CD14-positive monocyte (primary cell): ENCODE measurements at regions not wholly inside any gene's neighbourhood (a gene's known extent, or its start where the extent isn't known, plus 50 kb on each side); places are given as distances from the start of the nearest gene placed in this dataset.
"Not testable (repeated sequence)": the region's sequence is repeated elsewhere in the genome, so short reads cannot be mapped to it uniquely, and the experiment has no call there.

Experiments used
- DNase-seq, 3 donors: peaks; one replicate each; pipeline ENCODE4 v3.0.0-alpha.2; 2011 to 2022
- H2AFZ ChIP-seq: 2 replicates; pipeline ENCODE4 v1.6.0; 2012; ENCODE audit warnings: mild to moderate bottlenecking, low read depth, low read length, inconsistent platforms; ENCODE audit not compliant: insufficient read depth, poor library complexity, severe bottlenecking
- H3K27ac ChIP-seq, 2 donors: 1 replicate in 1 of 2; 2 replicates in 1 of 2; pipeline ENCODE4 v1.5.1; 2012 to 2013; ENCODE audit warnings: low read length in 2 of 2, control low read depth in 1 of 2, inconsistent platforms in 1 of 2, low read depth in 1 of 2, mild to moderate bottlenecking in 1 of 2
- H3K27me3 ChIP-seq, 2 donors: one replicate each; pipeline versions ENCODE4 v1.6.0 to v1.6.1; 2011 to 2013; ENCODE audit warnings: low read length in 2 of 2; ENCODE audit not compliant: control insufficient read depth in 2 of 2, insufficient read depth in 2 of 2
- H3K36me3 ChIP-seq, 2 donors: replicated peaks in 1 of 2; 1 replicate in 1 of 2; 2 replicates in 1 of 2; pipeline versions ENCODE4 v1.5.1 to v1.6.1; 2012 to 2013; ENCODE audit warnings: low read length in 2 of 2, control low read depth in 1 of 2, inconsistent platforms in 1 of 2, mild to moderate bottlenecking in 1 of 2; ENCODE audit not compliant: insufficient read depth in 2 of 2, control insufficient read depth in 1 of 2
- H3K4me1 ChIP-seq, 2 donors: 1 replicate in 1 of 2; 2 replicates in 1 of 2; pipeline versions ENCODE4 v1.5.1 to v1.6.1; 2012 to 2013; ENCODE audit warnings: low read length in 2 of 2, control low read depth in 1 of 2, inconsistent platforms in 1 of 2, mild to moderate bottlenecking in 1 of 2, moderate library complexity in 1 of 2; ENCODE audit not compliant: insufficient read depth in 2 of 2, control insufficient read depth in 1 of 2
- H3K4me2 ChIP-seq: replicated peaks from 2 replicates; pipeline ENCODE3; 2012; ENCODE audit warnings: low read length, moderate library complexity, mild to moderate bottlenecking; ENCODE audit not compliant: poor library complexity, severe bottlenecking; ENCODE audit errors: extremely low read depth
- H3K4me3 ChIP-seq, 3 experiments: fragments of 200-600 bp in 1 of 3; sonication (generic) in 1 of 3; replicated peaks in 1 of 3; 1 replicate in 2 of 3; 2 replicates in 1 of 3; pipeline ENCODE4 v1.5.1; 2011 to 2013; ENCODE audit warnings: low read length in 3 of 3, mild to moderate bottlenecking in 3 of 3, control low read depth in 2 of 3, low read depth in 2 of 3, inconsistent platforms in 1 of 3, moderate library complexity in 1 of 3
- H3K79me2 ChIP-seq: 2 replicates; pipeline ENCODE4 v1.6.0; 2012; ENCODE audit warnings: mild to moderate bottlenecking, control low read depth, inconsistent platforms, low read length, moderate library complexity; ENCODE audit not compliant: insufficient read depth
- H3K9ac ChIP-seq: 2 replicates; pipeline ENCODE4 v1.6.0; 2017; ENCODE audit warnings: low read length, mild to moderate bottlenecking; ENCODE audit not compliant: insufficient read depth, poor library complexity, severe bottlenecking
- H3K9me3 ChIP-seq, 2 donors: replicated peaks in 1 of 2; 1 replicate in 1 of 2; 2 replicates in 1 of 2; pipeline versions ENCODE4 v1.5.1 to v1.6.1; 2012 to 2013; ENCODE audit warnings: low read length in 2 of 2, control low read depth in 1 of 2; ENCODE audit not compliant: control insufficient read depth in 1 of 2, insufficient read depth in 1 of 2
- H4K20me1 ChIP-seq: 2 replicates; pipeline ENCODE4 v1.6.0; 2012; ENCODE audit warnings: mild to moderate bottlenecking, low read length, control low read depth, moderate library complexity; ENCODE audit not compliant: insufficient read depth
- H3K27ac Mint-ChIP-seq, 7 donors: one replicate each; pipeline ENCODE4 v1.8.0; 2020; ENCODE audit warnings: mild to moderate bottlenecking in 7 of 7, mixed read lengths in 7 of 7, moderate library complexity in 6 of 7, inconsistent platforms in 2 of 7
- H3K27me3 Mint-ChIP-seq, 3 donors: one replicate each; pipeline ENCODE4 v1.8.0; 2021 to 2022; ENCODE audit warnings: low read depth in 3 of 3, mild to moderate bottlenecking in 3 of 3, mixed read lengths in 3 of 3, moderate library complexity in 3 of 3, inconsistent platforms in 1 of 3
- H3K36me3 Mint-ChIP-seq, 2 donors: one replicate each; pipeline ENCODE4 v1.8.0; 2020; ENCODE audit warnings: mixed read lengths in 2 of 2, inconsistent platforms in 1 of 2, mild to moderate bottlenecking in 1 of 2
- H3K4me1 Mint-ChIP-seq: one replicate; pipeline ENCODE4 v1.8.0; 2020; ENCODE audit warnings: mild to moderate bottlenecking, mixed read lengths
- H3K4me3 Mint-ChIP-seq, 2 donors: one replicate each; pipeline ENCODE4 v1.8.0; 2020; ENCODE audit warnings: mild to moderate bottlenecking in 2 of 2, mixed read lengths in 2 of 2, moderate library complexity in 1 of 2
- H3K9me3 Mint-ChIP-seq, 7 donors: one replicate each; pipeline ENCODE4 v1.8.0; 2020 to 2022; ENCODE audit warnings: mixed read lengths in 7 of 7, mild to moderate bottlenecking in 6 of 7, moderate library complexity in 6 of 7, inconsistent platforms in 2 of 7
- CTCF ChIP-seq: fragments of 200-600 bp; IDR thresholded peaks from one replicate; pipeline ENCODE4 v1.8.0; 2022; ENCODE audit warnings: antibody characterized with exemption, mild to moderate bottlenecking
- WGBS: methylation state at CpG from one replicate; pipeline ENCODE4 v1.1.5; 2013; ENCODE audit warnings: missing lambda C conversion rate; ENCODE audit not compliant: insufficient coverage; 5-methylcytosine and 5-hydroxymethylcytosine counted together
- intact Hi-C, 2 donors: fragments of 100-400 bp; cut with micrococcal nuclease; formaldehyde crosslinking; loops; one replicate each; pipeline versions ENCODE4 v1.15.0 to v1.15.1; 2023

- no CpG with 5 or more reads among the region's 2 CpGs for WGBS
- H3K36me3 Mint-ChIP-seq, result no peaks in the 10 kb centered on the region
- DNase-seq, result no peak
- Histone ChIP-seq H3K27ac (no peak overlapping the region), H3K9ac (no peak overlapping the region), H3K36me3 (no peaks in the 10 kb centered on the region), H3K4me1 (no peaks in the 10 kb centered on the region), H4K20me1 (no peaks in the 10 kb centered on the region), H3K4me3 (no peak overlapping the region), H3K4me2 (no peak overlapping the region), H3K79me2 (no peaks in the 10 kb centered on the region), H2AFZ (no peak overlapping the region), H3K27me3 (no peaks in the 10 kb centered on the region), H3K9me3 (no peaks in the 10 kb centered on the region)
- TF ChIP-seq CTCF, result no peak
- H3K27ac Mint-ChIP-seq, result no peak overlapping the region
- peaks cover 0 to 5% (median 0%) of the 10 kb centered on the region in 7 donors for H3K9me3 Mint-ChIP-seq
- peaks cover 4% of the 10 kb centered on the region for H3K4me1 Mint-ChIP-seq
- H3K4me3 Mint-ChIP-seq, result no peak overlapping the region
- intact Hi-C loops, result no loop called here
- no peaks in the 10 kb centered on the region for H3K27me3 Mint-ChIP-seq
Measured at GRCh38 chr16:77112746-77113145, 78.2 kb upstream of the MON1B start.

GRCh38 chr16:77113835-77114234, 77.2 kb upstream of the MON1B start:
- Mint-ChIP-seq H3K27ac (no peak overlapping the region), H3K9me3 (peaks cover 0 to 1% (median 0%) of the 10 kb centered on the region in 7 donors), H3K36me3 (no peaks in the 10 kb centered on the region), H3K4me1 (peaks cover 4% of the 10 kb centered on the region), H3K4me3 (no peak overlapping the region), H3K27me3 (no peaks in the 10 kb centered on the region)
- no peak for DNase-seq
- Histone ChIP-seq H3K4me2 (no peak overlapping the region), H3K27ac (no peak overlapping the region), H2AFZ (no peak overlapping the region), H3K4me3 (no peak overlapping the region), H3K27me3 (no peaks in the 10 kb centered on the region), H3K9me3 (no peaks in the 10 kb centered on the region), H3K4me1 (no peaks in the 10 kb centered on the region), H4K20me1 (no peaks in the 10 kb centered on the region), H3K79me2 (no peaks in the 10 kb centered on the region), H3K9ac (no peak overlapping the region), H3K36me3 (no peaks in the 10 kb centered on the region)
- intact Hi-C loops, result no loop called here
- TF ChIP-seq CTCF, result no peak
- 83% methylated on average over 1 of the region's 3 CpGs for WGBS

GRCh38 chr16:77114361-77114760, 76.6 kb upstream of the MON1B start:
- H3K27ac Mint-ChIP-seq, H3K27me3 Mint-ChIP-seq, H3K27me3 ChIP-seq, H3K27ac ChIP-seq, H3K9me3 Mint-ChIP-seq, H3K4me3 ChIP-seq, H3K4me1 ChIP-seq, H3K9me3 ChIP-seq, DNase-seq, H3K36me3 Mint-ChIP-seq, H2AFZ ChIP-seq, H3K36me3 ChIP-seq, H3K4me3 Mint-ChIP-seq, intact Hi-C loops, H4K20me1 ChIP-seq, H3K4me2 ChIP-seq, H3K79me2 ChIP-seq, H3K9ac ChIP-seq, H3K4me1 Mint-ChIP-seq: not testable (repeated sequence)
- 93% methylated on average over 2 of the region's 4 CpGs for WGBS
